ENCODE measurements at regions not wholly inside any gene's neighbourhood (a gene's known extent, or its start where the extent isn't known, plus 50 kb on each side); places are given as distances from the start of the nearest gene placed in this dataset.

DNA sequence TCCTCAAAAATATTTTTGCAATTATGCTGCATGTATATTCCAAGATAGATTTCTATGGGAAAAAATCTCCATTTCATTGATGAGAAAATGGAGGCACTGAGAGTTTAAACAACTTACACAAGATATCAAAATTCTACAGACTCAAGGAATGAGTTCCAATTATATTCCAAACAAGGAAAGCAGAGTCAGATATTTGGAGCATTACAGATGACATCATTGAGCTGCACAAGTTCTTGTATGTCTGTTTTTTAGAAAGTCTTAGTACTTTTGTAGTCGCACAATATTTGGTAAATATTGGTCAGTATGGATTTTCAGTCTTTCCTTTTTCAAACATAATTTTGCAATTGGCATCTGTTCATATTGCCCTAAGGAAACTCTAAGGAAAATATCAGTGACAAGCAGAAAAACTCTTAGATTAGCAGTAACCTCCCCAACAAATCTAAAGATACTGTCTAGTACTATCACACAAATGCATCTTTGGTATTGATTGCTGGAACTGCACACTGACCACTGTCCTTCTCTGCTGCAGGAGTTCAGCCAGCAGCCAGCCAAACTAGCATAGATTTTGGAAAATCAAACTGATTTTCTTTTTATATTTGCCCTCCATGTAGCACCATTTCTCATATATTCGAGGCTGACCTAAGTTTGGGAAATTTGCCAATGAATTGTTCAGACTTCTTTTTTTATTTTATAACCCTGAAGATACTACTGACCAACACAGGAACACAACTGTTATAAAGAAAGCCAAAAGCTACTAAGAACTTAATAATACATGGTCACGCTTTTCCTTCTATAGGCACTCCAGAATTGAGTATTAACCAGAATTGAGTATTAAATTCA is 51.7 kb upstream of the TBX18 start:
- TF ChIP-seq, protein P1, sequence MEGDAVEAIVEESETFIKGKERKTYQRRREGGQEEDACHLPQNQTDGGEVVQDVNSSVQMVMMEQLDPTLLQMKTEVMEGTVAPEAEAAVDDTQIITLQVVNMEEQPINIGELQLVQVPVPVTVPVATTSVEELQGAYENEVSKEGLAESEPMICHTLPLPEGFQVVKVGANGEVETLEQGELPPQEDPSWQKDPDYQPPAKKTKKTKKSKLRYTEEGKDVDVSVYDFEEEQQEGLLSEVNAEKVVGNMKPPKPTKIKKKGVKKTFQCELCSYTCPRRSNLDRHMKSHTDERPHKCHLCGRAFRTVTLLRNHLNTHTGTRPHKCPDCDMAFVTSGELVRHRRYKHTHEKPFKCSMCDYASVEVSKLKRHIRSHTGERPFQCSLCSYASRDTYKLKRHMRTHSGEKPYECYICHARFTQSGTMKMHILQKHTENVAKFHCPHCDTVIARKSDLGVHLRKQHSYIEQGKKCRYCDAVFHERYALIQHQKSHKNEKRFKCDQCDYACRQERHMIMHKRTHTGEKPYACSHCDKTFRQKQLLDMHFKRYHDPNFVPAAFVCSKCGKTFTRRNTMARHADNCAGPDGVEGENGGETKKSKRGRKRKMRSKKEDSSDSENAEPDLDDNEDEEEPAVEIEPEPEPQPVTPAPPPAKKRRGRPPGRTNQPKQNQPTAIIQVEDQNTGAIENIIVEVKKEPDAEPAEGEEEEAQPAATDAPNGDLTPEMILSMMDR (IDR thresholded peaks at IDR 0.05; ENCODE audit: insufficient read depth, low read length, poor library complexity, severe bottlenecking), result no peak
- no peak for TF ChIP-seq EZH2phosphoT487 (conservative IDR thresholded peaks at IDR 0.05; ENCODE audit: low read length)
